ENCODE measurements at regions not wholly inside any gene's neighbourhood (a gene's known extent, or its start where the extent isn't known, plus 50 kb on each side); places are given as distances from the start of the nearest gene placed in this dataset.
"Not testable (repeated sequence)": the region's sequence is repeated elsewhere in the genome, so short reads cannot be mapped to it uniquely, and the experiment has no call there.

DNA sequence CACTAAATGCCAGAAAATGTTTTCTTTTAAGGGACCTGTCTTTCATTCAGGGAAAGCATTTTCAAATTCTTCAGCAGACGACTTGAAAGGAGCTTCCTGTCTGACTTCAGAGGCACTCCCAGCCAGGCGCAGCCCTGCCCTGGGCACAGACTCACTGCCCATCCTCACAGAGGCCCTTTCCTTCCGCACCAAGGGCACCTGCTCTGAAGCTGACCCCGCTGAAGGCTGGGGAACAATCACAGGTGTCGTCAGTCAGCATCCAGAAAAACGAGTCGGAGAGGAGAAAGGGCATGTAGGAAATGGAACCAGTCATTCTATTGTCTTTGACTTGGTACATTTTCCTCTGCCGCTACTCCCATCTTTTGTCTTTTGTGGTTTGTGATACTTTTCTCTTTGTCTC lies 125.3 kb upstream of the PARD3 start:
- intact Hi-C loops (cut with micrococcal nuclease), result no loop called here
- Histone ChIP-seq H3K4me1 (ENCODE audit: control insufficient read depth in 2 of 2, insufficient read depth in 2 of 2, low read length in 2 of 2) (no peaks in the 10 kb centered on the region), H3K79me2 (ENCODE audit: control insufficient read depth, insufficient read depth, low read length) (no peaks in the 10 kb centered on the region), H3K4me2 (replicated peaks; ENCODE audit: low read depth, low read length, poor library complexity, severe bottlenecking) (no peak overlapping the region), H3K9me3 (ENCODE audit: control extremely low read depth in 1 of 3, control insufficient read depth in 2 of 3, insufficient read depth in 1 of 3, low read length in 2 of 3) (peaks cover 0 to 3% (median 0%) of the 10 kb centered on the region in 3 donors), H3K27ac (ENCODE audit: low read length in 2 of 2) (no peak overlapping the region), H3K36me3 (replicated peaks in 1 of 2; ENCODE audit: control extremely low read depth in 1 of 2, control insufficient read depth in 1 of 2, extremely low read depth in 1 of 2, insufficient read depth in 2 of 2, low read length in 1 of 2) (no peaks in the 10 kb centered on the region), H3K27me3 (replicated peaks in 1 of 4; ENCODE audit: control extremely low read depth in 1 of 4, control insufficient read depth in 3 of 4, insufficient read depth in 4 of 4, low read length in 3 of 4) (no peaks in the 10 kb centered on the region), H3K9ac (ENCODE audit: low read length) (no peak overlapping the region), H3K4me3 (ENCODE audit: control extremely low read depth in 1 of 5, extremely low read depth in 1 of 5, insufficient read depth in 1 of 5, low read depth in 2 of 5, low read length in 4 of 5) (no peak overlapping the region), H4K20me1 (ENCODE audit: control insufficient read depth, insufficient read depth, low read length, poor library complexity, severe bottlenecking) (no peaks in the 10 kb centered on the region), H2AFZ (ENCODE audit: insufficient read depth, low read depth, low read length, poor library complexity, severe bottlenecking) (no peak overlapping the region)
- Mint-ChIP-seq H3K4me1 (no peaks in the 10 kb centered on the region), H3K4me3 (no peak overlapping the region), H3K27ac (no peak overlapping the region), H3K9me3 (ENCODE audit: insufficient read depth) (peaks cover 2% of the 10 kb centered on the region), H3K27me3 (peaks cover 4% of the 10 kb centered on the region)
- TF ChIP-seq, protein P1, sequence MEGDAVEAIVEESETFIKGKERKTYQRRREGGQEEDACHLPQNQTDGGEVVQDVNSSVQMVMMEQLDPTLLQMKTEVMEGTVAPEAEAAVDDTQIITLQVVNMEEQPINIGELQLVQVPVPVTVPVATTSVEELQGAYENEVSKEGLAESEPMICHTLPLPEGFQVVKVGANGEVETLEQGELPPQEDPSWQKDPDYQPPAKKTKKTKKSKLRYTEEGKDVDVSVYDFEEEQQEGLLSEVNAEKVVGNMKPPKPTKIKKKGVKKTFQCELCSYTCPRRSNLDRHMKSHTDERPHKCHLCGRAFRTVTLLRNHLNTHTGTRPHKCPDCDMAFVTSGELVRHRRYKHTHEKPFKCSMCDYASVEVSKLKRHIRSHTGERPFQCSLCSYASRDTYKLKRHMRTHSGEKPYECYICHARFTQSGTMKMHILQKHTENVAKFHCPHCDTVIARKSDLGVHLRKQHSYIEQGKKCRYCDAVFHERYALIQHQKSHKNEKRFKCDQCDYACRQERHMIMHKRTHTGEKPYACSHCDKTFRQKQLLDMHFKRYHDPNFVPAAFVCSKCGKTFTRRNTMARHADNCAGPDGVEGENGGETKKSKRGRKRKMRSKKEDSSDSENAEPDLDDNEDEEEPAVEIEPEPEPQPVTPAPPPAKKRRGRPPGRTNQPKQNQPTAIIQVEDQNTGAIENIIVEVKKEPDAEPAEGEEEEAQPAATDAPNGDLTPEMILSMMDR (IDR thresholded peaks at IDR 0.05), result no peak
- TF ChIP-seq EZH2 (IDR thresholded peaks at IDR 0.05; ENCODE audit: borderline replicate concordance, insufficient read depth, low read depth, low read length, poor library complexity, severe bottlenecking), result no peak
- ATAC-seq (ENCODE audit: low read depth) (no peak), DNase-seq (no peak)
- POLR2A ChIA-PET, result no interaction called here
- WGBS (ENCODE audit: insufficient coverage), result 65% methylated on average over 6 of the region's 8 CpGs
- CTCF ChIA-PET, result no interaction called here

DNA sequence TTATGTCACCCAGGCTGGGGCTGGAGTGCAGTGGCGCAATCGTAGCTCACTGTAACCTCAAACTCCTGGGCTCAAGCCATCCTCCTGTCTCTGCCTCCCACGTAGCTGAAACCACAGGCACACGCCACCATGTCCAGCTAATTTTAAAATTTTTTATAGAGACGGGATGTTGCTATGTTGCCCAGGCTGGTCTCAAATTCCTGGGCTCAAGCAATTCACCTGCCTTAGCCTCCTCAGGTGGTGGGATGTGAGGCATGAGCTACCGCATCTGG lies 123.2 kb upstream of the PARD3 start:
- no peak overlapping the region for H3K27ac ChIP-seq (ENCODE audit: low read length in 2 of 2)
- DNase-seq (no peak), ATAC-seq (ENCODE audit: low read depth) (no peak)
- Mint-ChIP-seq H3K4me1 (no peaks in the 10 kb centered on the region), H3K4me3 (no peak overlapping the region), H3K27ac (no peak overlapping the region), H3K27me3 (peaks cover 4% of the 10 kb centered on the region), H3K9me3 (ENCODE audit: insufficient read depth) (peaks cover 2% of the 10 kb centered on the region)
- no peaks in the 10 kb centered on the region for H3K27me3 ChIP-seq (replicated peaks in 1 of 4; ENCODE audit: control extremely low read depth in 1 of 4, control insufficient read depth in 3 of 4, insufficient read depth in 4 of 4, low read length in 3 of 4)
- ChIA-PET POLR2A (no interaction called here), CTCF (no interaction called here)
- no peaks in the 10 kb centered on the region for H4K20me1 ChIP-seq (ENCODE audit: control insufficient read depth, insufficient read depth, low read length, poor library complexity, severe bottlenecking)
- no peak overlapping the region for H3K9ac ChIP-seq (ENCODE audit: low read length)
- 93% methylated on average over 2 of the region's 6 CpGs for WGBS (ENCODE audit: insufficient coverage)
- H3K4me1 ChIP-seq (ENCODE audit: control insufficient read depth in 2 of 2, insufficient read depth in 2 of 2, low read length in 2 of 2), result no peaks in the 10 kb centered on the region
- H3K9me3 ChIP-seq (ENCODE audit: control extremely low read depth in 1 of 3, control insufficient read depth in 2 of 3, insufficient read depth in 1 of 3, low read length in 2 of 3), result no peaks in the 10 kb centered on the region
- H3K4me2 ChIP-seq (replicated peaks; ENCODE audit: low read depth, low read length, poor library complexity, severe bottlenecking), result no peak overlapping the region
- intact Hi-C loops (cut with micrococcal nuclease), result no loop called here
- no peaks in the 10 kb centered on the region for H3K36me3 ChIP-seq (replicated peaks in 1 of 2; ENCODE audit: control extremely low read depth in 1 of 2, control insufficient read depth in 1 of 2, extremely low read depth in 1 of 2, insufficient read depth in 2 of 2, low read length in 1 of 2)
- H3K79me2 ChIP-seq (ENCODE audit: control insufficient read depth, insufficient read depth, low read length), result no peaks in the 10 kb centered on the region
- TF ChIP-seq, protein P1 (IDR thresholded peaks at IDR 0.05), result no peak
- no peak for TF ChIP-seq EZH2 (IDR thresholded peaks at IDR 0.05; ENCODE audit: borderline replicate concordance, insufficient read depth, low read depth, low read length, poor library complexity, severe bottlenecking)
- H2AFZ ChIP-seq (ENCODE audit: insufficient read depth, low read depth, low read length, poor library complexity, severe bottlenecking), result no peak overlapping the region
- H3K4me3 ChIP-seq (ENCODE audit: control extremely low read depth in 1 of 5, extremely low read depth in 1 of 5, insufficient read depth in 1 of 5, low read depth in 2 of 5, low read length in 4 of 5), result no peak overlapping the region

DNA sequence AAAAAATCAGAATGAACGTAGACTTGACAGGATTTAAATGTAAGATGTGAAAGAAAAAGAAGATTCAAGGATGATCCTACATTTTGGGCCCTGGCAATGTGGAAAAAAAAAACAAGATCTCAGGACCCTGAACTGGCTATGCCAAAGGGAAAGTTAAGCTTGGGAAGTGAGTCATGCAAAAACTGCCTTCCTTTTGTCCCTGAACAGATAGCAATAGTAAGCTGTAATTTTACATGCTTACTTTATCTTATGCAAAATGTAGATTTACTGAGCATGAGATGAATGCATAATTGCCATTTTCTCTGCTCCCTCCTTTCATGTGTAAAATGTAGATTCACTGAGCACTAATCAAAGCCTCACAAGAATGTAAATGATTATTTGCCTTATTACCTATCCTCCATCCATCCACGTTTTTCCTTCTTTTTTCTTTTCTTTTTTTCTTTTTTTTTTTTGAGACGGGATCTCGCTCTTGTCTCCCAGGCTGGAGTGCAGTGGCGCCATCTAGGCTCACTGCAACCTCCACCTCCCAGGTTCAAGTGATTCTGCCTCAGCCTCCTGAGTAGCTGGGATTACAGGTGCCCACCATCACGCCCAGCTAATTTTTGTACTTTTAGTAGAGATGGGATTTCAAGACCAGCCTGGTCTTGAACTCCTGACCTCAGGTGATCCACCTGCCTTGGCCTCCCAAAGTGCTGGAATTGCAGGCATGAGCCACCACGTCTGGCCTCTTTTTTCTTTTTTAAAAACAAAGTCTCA lies 122.7 kb upstream of the PARD3 start:
- H3K36me3 ChIP-seq (replicated peaks in 1 of 2; ENCODE audit: control extremely low read depth in 1 of 2, control insufficient read depth in 1 of 2, extremely low read depth in 1 of 2, insufficient read depth in 2 of 2, low read length in 1 of 2); H3K4me3 ChIP-seq (ENCODE audit: control extremely low read depth in 1 of 5, extremely low read depth in 1 of 5, insufficient read depth in 1 of 5, low read depth in 2 of 5, low read length in 4 of 5); H3K4me2 ChIP-seq (replicated peaks; ENCODE audit: low read depth, low read length, poor library complexity, severe bottlenecking); H3K4me1 Mint-ChIP-seq; DNase-seq; H3K9me3 ChIP-seq (ENCODE audit: control extremely low read depth in 1 of 3, control insufficient read depth in 2 of 3, insufficient read depth in 1 of 3, low read length in 2 of 3); CTCF ChIA-PET; H3K27ac Mint-ChIP-seq; H2AFZ ChIP-seq (ENCODE audit: insufficient read depth, low read depth, low read length, poor library complexity, severe bottlenecking); H4K20me1 ChIP-seq (ENCODE audit: control insufficient read depth, insufficient read depth, low read length, poor library complexity, severe bottlenecking); H3K9me3 Mint-ChIP-seq (ENCODE audit: insufficient read depth); POLR2A ChIA-PET; H3K4me3 Mint-ChIP-seq; ATAC-seq (ENCODE audit: low read depth); H3K79me2 ChIP-seq (ENCODE audit: control insufficient read depth, insufficient read depth, low read length); H3K4me1 ChIP-seq (ENCODE audit: control insufficient read depth in 2 of 2, insufficient read depth in 2 of 2, low read length in 2 of 2); H3K27me3 ChIP-seq (replicated peaks in 1 of 4; ENCODE audit: control extremely low read depth in 1 of 4, control insufficient read depth in 3 of 4, insufficient read depth in 4 of 4, low read length in 3 of 4); intact Hi-C loops (cut with micrococcal nuclease); H3K27me3 Mint-ChIP-seq; H3K27ac ChIP-seq (ENCODE audit: low read length in 2 of 2); H3K9ac ChIP-seq (ENCODE audit: low read length): not testable (repeated sequence)
- WGBS (ENCODE audit: insufficient coverage), result 58% methylated on average over 5 of the region's 7 CpGs

Data from B cell (primary cell).